Upper lobe of left lung (tissue), 4 donors: ENCODE measurements at regions not wholly inside any gene's neighbourhood (a gene's known extent, or its start where the extent isn't known, plus 50 kb on each side); places are given as distances from the start of the nearest gene placed in this dataset.

ENCODE experiments used
- EP300 ChIP-seq, 4 donors: sonication (generic); formaldehyde crosslinking; IDR thresholded peaks; one replicate each; pipeline ENCODE4 v1.5.1; 2017; ENCODE audit warnings: antibody characterized with exemption in 4 of 4, control low read depth in 2 of 4
- POLR2A ChIP-seq, 4 donors: fragments of 450-650 bp; IDR thresholded peaks; one replicate each; pipeline ENCODE4 v1.5.1; 2016 to 2017; ENCODE audit warnings: antibody characterized with exemption in 4 of 4, mild to moderate bottlenecking in 2 of 4
- POLR2AphosphoS5 ChIP-seq, 2 donors: sonication (generic); formaldehyde crosslinking; IDR thresholded peaks; one replicate each; pipeline ENCODE4 v1.5.1; 2017; ENCODE audit warnings: antibody characterized with exemption in 2 of 2
- TF ChIP-seq, protein P1 (sequence below), 6 experiments: fragments of 450-650 bp in 4 of 6; fragments of 200-600 bp in 2 of 6; sonication (generic) in 2 of 6; IDR thresholded peaks; one replicate each; pipeline ENCODE4 v1.5.1; 2016 to 2019; ENCODE audit warnings: antibody characterized with exemption in 6 of 6

DNA sequence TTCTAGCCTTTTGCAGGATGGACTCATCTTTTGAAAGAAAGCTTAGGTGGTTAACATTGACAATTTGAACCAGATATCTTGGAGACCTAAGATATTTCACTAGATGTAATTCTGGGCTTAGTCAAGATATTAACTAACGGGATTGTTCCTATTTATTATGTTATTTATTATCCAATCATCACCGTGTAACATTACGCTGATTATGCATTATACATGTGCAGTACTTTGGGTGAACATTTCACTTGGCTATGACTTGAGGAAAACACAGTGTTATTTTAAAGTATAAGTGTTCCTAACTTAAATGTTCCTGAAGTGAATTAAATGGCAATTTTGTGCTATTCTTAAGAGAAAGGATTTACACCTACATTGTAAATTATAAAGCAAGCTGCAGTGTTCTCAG, 574.5 kb upstream of the KCNMB2 start:
- TF ChIP-seq, protein P1, sequence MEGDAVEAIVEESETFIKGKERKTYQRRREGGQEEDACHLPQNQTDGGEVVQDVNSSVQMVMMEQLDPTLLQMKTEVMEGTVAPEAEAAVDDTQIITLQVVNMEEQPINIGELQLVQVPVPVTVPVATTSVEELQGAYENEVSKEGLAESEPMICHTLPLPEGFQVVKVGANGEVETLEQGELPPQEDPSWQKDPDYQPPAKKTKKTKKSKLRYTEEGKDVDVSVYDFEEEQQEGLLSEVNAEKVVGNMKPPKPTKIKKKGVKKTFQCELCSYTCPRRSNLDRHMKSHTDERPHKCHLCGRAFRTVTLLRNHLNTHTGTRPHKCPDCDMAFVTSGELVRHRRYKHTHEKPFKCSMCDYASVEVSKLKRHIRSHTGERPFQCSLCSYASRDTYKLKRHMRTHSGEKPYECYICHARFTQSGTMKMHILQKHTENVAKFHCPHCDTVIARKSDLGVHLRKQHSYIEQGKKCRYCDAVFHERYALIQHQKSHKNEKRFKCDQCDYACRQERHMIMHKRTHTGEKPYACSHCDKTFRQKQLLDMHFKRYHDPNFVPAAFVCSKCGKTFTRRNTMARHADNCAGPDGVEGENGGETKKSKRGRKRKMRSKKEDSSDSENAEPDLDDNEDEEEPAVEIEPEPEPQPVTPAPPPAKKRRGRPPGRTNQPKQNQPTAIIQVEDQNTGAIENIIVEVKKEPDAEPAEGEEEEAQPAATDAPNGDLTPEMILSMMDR (IDR thresholded peaks at IDR 0.05): no peak
- TF ChIP-seq POLR2A (IDR thresholded peaks at IDR 0.05) (no peak), POLR2AphosphoS5 (IDR thresholded peaks at IDR 0.05) (no peak), EP300 (IDR thresholded peaks at IDR 0.05) (no peak)
